ENCODE measurements at regions not wholly inside any gene's neighbourhood (a gene's known extent, or its start where the extent isn't known, plus 50 kb on each side); places are given as distances from the start of the nearest gene placed in this dataset.

GRCh38 chr4:122309988-122310626 lies 68.7 kb upstream of the ADAD1 start:
- DNase-seq = no peak

GRCh38 chr4:122313006-122313646 lies 65.7 kb upstream of the ADAD1 start:
- DNase-seq = no peak

GRCh38 chr4:122326908-122327307 lies 51.9 kb upstream of the ADAD1 start:
- no peak for DNase-seq

GRCh38 chr4:122328893-122329292 lies 49.9 kb upstream of the ADAD1 start:
- no peak for DNase-seq

Data from right forelimb (tissue), 1 donor.